IMR-90 (cell line): ENCODE measurements at regions not wholly inside any gene's neighbourhood (a gene's known extent, or its start where the extent isn't known, plus 50 kb on each side); places are given as distances from the start of the nearest gene placed in this dataset.

ENCODE experiments used
- ATAC-seq: fragments of 200-7000 bp; cut with Tn5 transposase; 2 replicates; pipeline ENCODE4 v1.9.1; 2020; ENCODE audit warnings: low read depth, mild to moderate bottlenecking, moderate library complexity
- BruUV-seq: library from RNA; stranded (reverse); fragments of 400-500 nt; replicated peaks from 2 replicates; lab custom pipeline; 2021; lab: Mats Ljungman, UMichigan
- CTCF ChIA-PET: fragments of 300-600 bp; formaldehyde crosslinking; extraction: SDS; loops from one replicate; lab custom pipeline; 2021; ENCODE audit warnings: antibody characterized with exemption; lab: Yijun Ruan, JAX
- POLR2A ChIA-PET: fragments of 300-600 bp; sonication (Branson Sonifier 250); formaldehyde crosslinking; loops from one replicate; lab custom pipeline; 2022; ENCODE audit warnings: antibody characterized with exemption; ENCODE audit not compliant: unreplicated experiment; lab: Charles Lee
- DNase-seq: peaks from one replicate; pipeline ENCODE4 v3.0.0; 2013
- H2AFZ ChIP-seq: replicated peaks from 2 replicates; pipeline ENCODE3; 2013; ENCODE audit warnings: low read length, mild to moderate bottlenecking; ENCODE audit not compliant: poor library complexity
- H2AK5ac ChIP-seq: 2 replicates; pipeline ENCODE4 v1.6.1; 2013; ENCODE audit warnings: low read depth, low read length, inconsistent platforms
- H2AK9ac ChIP-seq: replicated peaks from 2 replicates; pipeline ENCODE3; 2013; ENCODE audit warnings: mild to moderate bottlenecking, low read depth, low read length, moderate library complexity; ENCODE audit not compliant: poor library complexity
- H2BK120ac ChIP-seq: 2 replicates; pipeline ENCODE4 v1.6.1; 2013; ENCODE audit warnings: low read depth, low read length, inconsistent platforms
- H2BK15ac ChIP-seq: 3 replicates; pipeline ENCODE4 v1.6.1; 2013; ENCODE audit warnings: low read depth, low read length, inconsistent platforms
- H2BK20ac ChIP-seq: 2 replicates; pipeline ENCODE4 v1.6.1; 2013; ENCODE audit warnings: low read depth, mild to moderate bottlenecking, inconsistent platforms, low read length, moderate library complexity
- H2BK5ac ChIP-seq: 2 replicates; pipeline ENCODE4 v1.6.1; 2013; ENCODE audit warnings: mild to moderate bottlenecking, low read depth, low read length, inconsistent platforms; ENCODE audit not compliant: poor library complexity, severe bottlenecking
- H3K14ac ChIP-seq: replicated peaks from 2 replicates; pipeline ENCODE4 v1.6.1; 2013; ENCODE audit warnings: low read depth, low read length, inconsistent platforms
- H3K18ac ChIP-seq: 2 replicates; pipeline ENCODE4 v1.6.1; 2013; ENCODE audit warnings: low read depth, low read length, control low read depth
- H3K23ac ChIP-seq: 2 replicates; pipeline ENCODE4 v1.6.1; 2013; ENCODE audit warnings: low read depth, low read length, inconsistent platforms
- H3K27ac ChIP-seq: 2 replicates; pipeline ENCODE4 v1.5.1; 2013; ENCODE audit warnings: mild to moderate bottlenecking, control low read depth, low read length; ENCODE audit not compliant: insufficient read depth
- H3K27me3 ChIP-seq: 2 replicates; pipeline ENCODE4 v1.6.1; 2013; ENCODE audit warnings: low read length; ENCODE audit not compliant: control insufficient read depth, insufficient read depth
- H3K36me3 ChIP-seq: 2 replicates; pipeline ENCODE4 v1.6.1; 2013; ENCODE audit warnings: low read length, mixed read lengths; ENCODE audit not compliant: control insufficient read depth, insufficient read depth
- H3K4ac ChIP-seq: 2 replicates; pipeline ENCODE4 v1.6.1; 2013; ENCODE audit warnings: low read depth, low read length, inconsistent platforms
- H3K4me1 ChIP-seq: 2 replicates; pipeline ENCODE4 v1.6.1; 2013; ENCODE audit warnings: low read length, mixed read lengths; ENCODE audit not compliant: control insufficient read depth, insufficient read depth
- H3K4me2 ChIP-seq: 2 replicates; pipeline ENCODE4 v1.6.1; 2013; ENCODE audit warnings: low read depth, mild to moderate bottlenecking, control low read depth, low read length, moderate library complexity
- H3K4me3 ChIP-seq: 2 replicates; pipeline ENCODE4 v1.5.1; 2013; ENCODE audit warnings: low read depth, mild to moderate bottlenecking, control low read depth, low read length, moderate library complexity; ENCODE audit not compliant: insufficient read depth
- H3K56ac ChIP-seq: 2 replicates; pipeline ENCODE4 v1.6.1; 2013; ENCODE audit warnings: low read length, inconsistent platforms; ENCODE audit not compliant: insufficient read depth; ENCODE audit errors: extremely low read depth
- H3K79me1 ChIP-seq, 2 experiments: 2 replicates each; pipeline ENCODE4 v1.6.1; 2013; ENCODE audit warnings: low read length in 2 of 2, inconsistent platforms in 1 of 2, low read depth in 1 of 2
- H3K9ac ChIP-seq: 2 replicates; pipeline ENCODE4 v1.6.1; 2013; ENCODE audit warnings: low read depth, low read length, control low read depth
- H3K9me1 ChIP-seq: 2 replicates; pipeline ENCODE4 v1.6.1; 2013; ENCODE audit warnings: low read length, inconsistent platforms; ENCODE audit not compliant: insufficient read depth
- H3K9me3 ChIP-seq: 2 replicates; pipeline ENCODE4 v1.6.1; 2013; ENCODE audit warnings: low read length; ENCODE audit not compliant: control insufficient read depth, insufficient read depth
- H4K20me1 ChIP-seq: 2 replicates; pipeline ENCODE4 v1.6.1; 2013; ENCODE audit warnings: low read length, inconsistent platforms; ENCODE audit not compliant: insufficient read depth
- H4K5ac ChIP-seq: 2 replicates; pipeline ENCODE4 v1.6.1; 2013; ENCODE audit warnings: mild to moderate bottlenecking, low read depth, low read length, control low read depth
- H4K8ac ChIP-seq, 2 experiments: 2 replicates each; pipeline ENCODE4 v1.6.1; 2013; ENCODE audit warnings: low read depth in 2 of 2, low read length in 2 of 2, control low read depth in 1 of 2, inconsistent platforms in 1 of 2
- H4K91ac ChIP-seq: 2 replicates; pipeline ENCODE4 v1.6.1; 2013; ENCODE audit warnings: low read depth, low read length, inconsistent platforms; ENCODE audit not compliant: insufficient read depth
- BHLHE40 ChIP-seq: fragments of 150-350 bp; IDR thresholded peaks from 2 replicates; pipeline ENCODE4 v1.6.1; 2016; ENCODE audit warnings: mild to moderate bottlenecking, low read depth, low read length
- CEBPB ChIP-seq: IDR thresholded peaks from 2 replicates; pipeline ENCODE4 v1.6.1; 2012; ENCODE audit warnings: low read depth, low read length, improper control_type of control experiment
- CHD1 ChIP-seq: IDR thresholded peaks from 2 replicates; pipeline ENCODE4 v1.6.1; 2012; ENCODE audit warnings: low read depth, low read length, improper control_type of control experiment
- MAFK ChIP-seq: IDR thresholded peaks from 2 replicates; pipeline ENCODE4 v1.6.1; 2012; ENCODE audit warnings: low read depth, low read length, improper control_type of control experiment
- MAZ ChIP-seq: IDR thresholded peaks from 2 replicates; pipeline ENCODE4 v1.6.1; 2012; ENCODE audit warnings: low read depth, mild to moderate bottlenecking, low read length, improper control_type of control experiment, moderate library complexity, borderline replicate concordance
- NFE2L2 ChIP-seq: fragments of 150-350 bp; IDR thresholded peaks from 2 replicates; pipeline ENCODE4 v1.6.1; 2016; ENCODE audit warnings: low read depth, mild to moderate bottlenecking, low read length
- POLR2A ChIP-seq: IDR thresholded peaks from 2 replicates; pipeline ENCODE4 v1.6.1; 2012; ENCODE audit warnings: mild to moderate bottlenecking, low read depth, low read length
- RAD21 ChIP-seq: IDR thresholded peaks from 2 replicates; pipeline ENCODE4 v1.6.1; 2012; ENCODE audit warnings: low read length, improper control_type of control experiment
- RCOR1 ChIP-seq: IDR thresholded peaks from 2 replicates; pipeline ENCODE4 v1.6.1; 2012; ENCODE audit warnings: mild to moderate bottlenecking, low read length, improper control_type of control experiment; ENCODE audit not compliant: insufficient replicate concordance
- SMC3 ChIP-seq: fragments of 150-350 bp; IDR thresholded peaks from 2 replicates; pipeline ENCODE4 v1.6.1; 2016; ENCODE audit warnings: low read depth, mild to moderate bottlenecking, antibody characterized with exemption, low read length, moderate library complexity
- WGBS, 2 experiments: methylation state at CpG; one replicate each; pipeline versions ENCODE4 v1.1.5 to v1.1.7; 2013; ENCODE audit warnings: missing lambda C conversion rate in 2 of 2; ENCODE audit not compliant: insufficient read length in 1 of 2; ENCODE audit errors: extremely low coverage in 2 of 2; 5-methylcytosine and 5-hydroxymethylcytosine counted together
- dilution Hi-C: fragments of 300-500 bp; cut with HindIII; formaldehyde crosslinking; loops from one replicate; pipeline ENCODE4 v1.14.3; 2018; ENCODE audit warnings: low sequenced_read_pairs; ENCODE audit not compliant: unreplicated experiment
- in situ Hi-C: fragments of 300-500 bp; cut with MboI; formaldehyde crosslinking; loops from 3 replicates; pipeline ENCODE4 v1.14.3; 2019; ENCODE audit warnings: low sequenced_read_pairs, inconsistent platforms, mixed read lengths
- intact Hi-C: fragments of 100-400 bp; cut with micrococcal nuclease; formaldehyde crosslinking; loops from 2 replicates; pipeline ENCODE4 v1.10.0; 2022
- TF ChIP-seq, protein P1 (sequence below): fragments of 150-350 bp; IDR thresholded peaks from 2 replicates; pipeline ENCODE4 v1.6.1; 2016; ENCODE audit warnings: low read depth, mild to moderate bottlenecking, low read length, moderate library complexity, borderline replicate concordance
- TF ChIP-seq, protein P2 (sequence below): conservative IDR thresholded peaks from 2 replicates; pipeline ENCODE4 v1.5.1; 2012; ENCODE audit warnings: mild to moderate bottlenecking, low read depth, low read length, improper control_type of control experiment

DNA sequence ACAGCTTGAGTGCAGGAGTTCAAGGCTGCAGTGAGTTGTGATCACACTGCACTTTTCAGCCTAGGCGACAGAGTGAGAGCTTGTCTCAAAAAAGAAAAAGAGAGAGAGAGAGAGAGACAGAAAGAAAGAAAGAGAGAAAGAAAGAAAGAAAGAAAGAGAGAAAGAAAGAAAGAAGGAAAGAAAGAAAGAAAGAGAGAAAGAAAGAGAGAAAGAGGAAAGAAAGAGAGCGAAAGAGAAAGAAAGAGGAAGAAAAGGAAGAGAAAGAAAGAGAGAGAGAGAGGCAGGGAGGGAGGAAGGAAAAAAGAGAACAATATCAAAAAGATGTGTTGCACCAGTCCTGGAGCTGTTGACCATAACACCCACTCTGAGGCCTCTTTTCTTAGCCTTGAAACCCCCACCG, 89.8 kb upstream of the MBOAT2 start:
- peak overlapping the region in 1 of 2 experiments; percentile 24; a peak in 1 of 4 replicates for H4K8ac ChIP-seq
- DNase-seq, result no peak
- H3K9me1 ChIP-seq, result peaks cover 12% of the 10 kb centered on the region
- H4K20me1 ChIP-seq, result no peaks in the 10 kb centered on the region
- dilution Hi-C loops (no loop called here), in situ Hi-C loops (no loop called here), intact Hi-C loops (no loop called here)
- H3K14ac ChIP-seq, result no peak overlapping the region; the same call in 1 of the 2 replicates
- H3K56ac ChIP-seq, result no peak overlapping the region
- ATAC-seq, result no peak
- no peak overlapping the region for H2AFZ ChIP-seq
- peak overlapping the region; percentile 77; the same call in 1 of the 2 replicates for H2AK5ac ChIP-seq
- H2BK120ac ChIP-seq, result peak overlapping the region; percentile 94
- H2BK15ac ChIP-seq, result no peak overlapping the region; the same call in 2 of the 3 replicates
- no CpG with 5 or more reads among the region's 3 CpGs for WGBS, 2 experiments
- peak overlapping the region; percentile 41 for H2BK5ac ChIP-seq
- no peak overlapping the region for H3K18ac ChIP-seq
- no peak overlapping the region for H3K9ac ChIP-seq
- peak overlapping the region; percentile 75 for H3K4ac ChIP-seq
- no peak overlapping the region for H3K4me2 ChIP-seq
- peak overlapping the region; percentile 49; the same call in 1 of the 2 replicates for H4K91ac ChIP-seq
- H2BK20ac ChIP-seq, result peak overlapping the region; percentile 97
- ChIA-PET POLR2A (interaction anchor here (0.6 to 0.7 kb wide), 2 partner anchors 19 to 47 kb away, joined by 5 to 11 read pairs; no protein-coding TSS in a partner anchor), CTCF (no interaction called here)
- peaks cover 12% of the 10 kb centered on the region for H3K4me1 ChIP-seq
- no peaks in the 10 kb centered on the region for H3K36me3 ChIP-seq
- no peak overlapping the region for H2AK9ac ChIP-seq
- H3K27ac ChIP-seq, result no peak overlapping the region
- BruUV-seq, result no TSS peak
- no peak for TF ChIP-seq RCOR1
- no peak for TF ChIP-seq CEBPB
- TF ChIP-seq BHLHE40, result no peak
- TF ChIP-seq, protein P1, sequence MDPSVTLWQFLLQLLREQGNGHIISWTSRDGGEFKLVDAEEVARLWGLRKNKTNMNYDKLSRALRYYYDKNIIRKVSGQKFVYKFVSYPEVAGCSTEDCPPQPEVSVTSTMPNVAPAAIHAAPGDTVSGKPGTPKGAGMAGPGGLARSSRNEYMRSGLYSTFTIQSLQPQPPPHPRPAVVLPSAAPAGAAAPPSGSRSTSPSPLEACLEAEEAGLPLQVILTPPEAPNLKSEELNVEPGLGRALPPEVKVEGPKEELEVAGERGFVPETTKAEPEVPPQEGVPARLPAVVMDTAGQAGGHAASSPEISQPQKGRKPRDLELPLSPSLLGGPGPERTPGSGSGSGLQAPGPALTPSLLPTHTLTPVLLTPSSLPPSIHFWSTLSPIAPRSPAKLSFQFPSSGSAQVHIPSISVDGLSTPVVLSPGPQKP, result no peak
- no peak for TF ChIP-seq POLR2A
- no peak for TF ChIP-seq MAZ
- no peak for TF ChIP-seq RAD21
- TF ChIP-seq, protein P2, sequence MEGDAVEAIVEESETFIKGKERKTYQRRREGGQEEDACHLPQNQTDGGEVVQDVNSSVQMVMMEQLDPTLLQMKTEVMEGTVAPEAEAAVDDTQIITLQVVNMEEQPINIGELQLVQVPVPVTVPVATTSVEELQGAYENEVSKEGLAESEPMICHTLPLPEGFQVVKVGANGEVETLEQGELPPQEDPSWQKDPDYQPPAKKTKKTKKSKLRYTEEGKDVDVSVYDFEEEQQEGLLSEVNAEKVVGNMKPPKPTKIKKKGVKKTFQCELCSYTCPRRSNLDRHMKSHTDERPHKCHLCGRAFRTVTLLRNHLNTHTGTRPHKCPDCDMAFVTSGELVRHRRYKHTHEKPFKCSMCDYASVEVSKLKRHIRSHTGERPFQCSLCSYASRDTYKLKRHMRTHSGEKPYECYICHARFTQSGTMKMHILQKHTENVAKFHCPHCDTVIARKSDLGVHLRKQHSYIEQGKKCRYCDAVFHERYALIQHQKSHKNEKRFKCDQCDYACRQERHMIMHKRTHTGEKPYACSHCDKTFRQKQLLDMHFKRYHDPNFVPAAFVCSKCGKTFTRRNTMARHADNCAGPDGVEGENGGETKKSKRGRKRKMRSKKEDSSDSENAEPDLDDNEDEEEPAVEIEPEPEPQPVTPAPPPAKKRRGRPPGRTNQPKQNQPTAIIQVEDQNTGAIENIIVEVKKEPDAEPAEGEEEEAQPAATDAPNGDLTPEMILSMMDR, result no peak
- TF ChIP-seq CHD1, result no peak
- no peak for TF ChIP-seq MAFK
- no peak for TF ChIP-seq SMC3
- no peak for TF ChIP-seq NFE2L2
- H4K5ac ChIP-seq, result no peak overlapping the region
- no peak overlapping the region for H3K4me3 ChIP-seq
- H3K27me3 ChIP-seq, result no peaks in the 10 kb centered on the region
- H3K23ac ChIP-seq, result no peak overlapping the region
- H3K79me1 ChIP-seq, result no peaks in the 10 kb centered on the region; a peak in 1 of 4 replicates
- no peaks in the 10 kb centered on the region for H3K9me3 ChIP-seq
